ENCODE measurements at regions not wholly inside any gene's neighbourhood (a gene's known extent, or its start where the extent isn't known, plus 50 kb on each side); places are given as distances from the start of the nearest gene placed in this dataset.
A peak's percentile ranks its signal among the peaks of the same experiment; 100 is the strongest.

DNA sequence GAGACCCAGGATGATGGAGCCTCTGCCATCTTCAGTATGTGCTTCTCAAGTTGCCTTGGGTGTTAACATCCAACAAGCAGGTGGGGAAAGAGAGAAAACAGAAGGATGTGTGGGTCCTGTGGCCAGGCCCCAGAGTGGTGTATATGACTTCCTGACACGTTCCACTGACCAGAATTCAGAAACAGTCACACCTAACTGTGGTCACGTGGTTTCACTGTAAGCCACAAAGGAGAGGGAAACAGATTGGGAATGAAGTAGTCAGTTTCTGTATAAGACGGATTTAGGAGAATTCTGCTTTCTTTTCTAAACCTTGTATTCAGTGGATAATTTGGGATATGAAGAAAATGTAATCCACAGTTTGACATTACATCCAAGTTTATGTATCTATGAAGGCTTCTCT lies 454.1 kb upstream of the IL12A start:
- TF ChIP-seq, protein P1, sequence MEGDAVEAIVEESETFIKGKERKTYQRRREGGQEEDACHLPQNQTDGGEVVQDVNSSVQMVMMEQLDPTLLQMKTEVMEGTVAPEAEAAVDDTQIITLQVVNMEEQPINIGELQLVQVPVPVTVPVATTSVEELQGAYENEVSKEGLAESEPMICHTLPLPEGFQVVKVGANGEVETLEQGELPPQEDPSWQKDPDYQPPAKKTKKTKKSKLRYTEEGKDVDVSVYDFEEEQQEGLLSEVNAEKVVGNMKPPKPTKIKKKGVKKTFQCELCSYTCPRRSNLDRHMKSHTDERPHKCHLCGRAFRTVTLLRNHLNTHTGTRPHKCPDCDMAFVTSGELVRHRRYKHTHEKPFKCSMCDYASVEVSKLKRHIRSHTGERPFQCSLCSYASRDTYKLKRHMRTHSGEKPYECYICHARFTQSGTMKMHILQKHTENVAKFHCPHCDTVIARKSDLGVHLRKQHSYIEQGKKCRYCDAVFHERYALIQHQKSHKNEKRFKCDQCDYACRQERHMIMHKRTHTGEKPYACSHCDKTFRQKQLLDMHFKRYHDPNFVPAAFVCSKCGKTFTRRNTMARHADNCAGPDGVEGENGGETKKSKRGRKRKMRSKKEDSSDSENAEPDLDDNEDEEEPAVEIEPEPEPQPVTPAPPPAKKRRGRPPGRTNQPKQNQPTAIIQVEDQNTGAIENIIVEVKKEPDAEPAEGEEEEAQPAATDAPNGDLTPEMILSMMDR (IDR thresholded peaks at IDR 0.05; ENCODE audit: insufficient read depth, low read length, poor library complexity, severe bottlenecking): no peak
- no peaks in the 10 kb centered on the region for H3K27me3 ChIP-seq (ENCODE audit: control insufficient read depth, insufficient read depth, low read length)
- H3K4me3 ChIP-seq (ENCODE audit: low read depth, low read length): no peak overlapping the region
- H3K36me3 ChIP-seq (ENCODE audit: control insufficient read depth, insufficient read depth, low read length): no peaks in the 10 kb centered on the region
- no peak for DNase-seq (ENCODE audit: low read depth)

DNA sequence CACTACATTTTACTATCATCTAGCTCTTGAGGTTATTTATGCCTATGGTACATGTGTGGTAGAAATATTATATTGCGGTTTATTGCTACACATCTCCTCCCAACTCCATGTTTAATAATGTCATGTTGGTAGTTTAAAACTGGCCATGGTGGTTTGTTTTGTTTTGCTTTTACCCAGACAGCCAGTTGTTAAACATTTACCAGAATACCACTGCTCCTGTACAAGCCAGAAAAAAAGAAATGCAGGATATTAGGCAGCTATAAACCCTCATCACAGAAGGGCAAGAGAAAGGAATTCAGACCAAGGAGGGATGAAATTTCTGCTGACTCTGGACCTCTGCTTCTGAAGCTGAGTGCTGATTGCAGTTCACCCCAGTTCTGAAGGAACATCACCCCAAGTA lies 451.8 kb upstream of the IL12A start:
- Histone ChIP-seq H3K4me3 (ENCODE audit: low read depth, low read length) (no peak overlapping the region), H3K36me3 (ENCODE audit: control insufficient read depth, insufficient read depth, low read length) (no peaks in the 10 kb centered on the region), H3K27me3 (ENCODE audit: control insufficient read depth, insufficient read depth, low read length) (no peaks in the 10 kb centered on the region)
- peak; percentile 31 for DNase-seq (ENCODE audit: low read depth)
- TF ChIP-seq, protein P1 (IDR thresholded peaks at IDR 0.05; ENCODE audit: insufficient read depth, low read length, poor library complexity, severe bottlenecking): no peak

DNA sequence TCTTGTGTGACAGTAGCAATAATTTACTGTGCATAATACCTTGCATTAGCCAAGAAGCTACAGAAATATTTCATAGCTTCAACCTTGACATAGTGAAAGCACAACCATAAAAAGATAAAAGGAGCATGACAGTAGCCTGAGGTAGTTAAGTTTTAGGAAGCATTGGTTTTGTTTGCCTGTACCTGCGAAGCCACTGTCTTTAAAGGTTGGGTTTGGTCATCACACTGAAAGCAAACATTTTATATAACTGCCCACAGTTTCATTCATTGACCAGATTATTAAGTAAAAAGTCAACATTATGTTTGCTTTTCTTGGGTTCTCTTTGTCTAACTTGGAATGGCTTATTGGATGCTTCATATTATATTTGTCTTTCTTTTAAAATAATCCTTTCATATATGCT lies 450.1 kb upstream of the IL12A start:
- Histone ChIP-seq H3K27me3 (ENCODE audit: control insufficient read depth, insufficient read depth, low read length) (no peaks in the 10 kb centered on the region), H3K36me3 (ENCODE audit: control insufficient read depth, insufficient read depth, low read length) (no peaks in the 10 kb centered on the region), H3K4me3 (ENCODE audit: low read depth, low read length) (no peak overlapping the region)
- no peak for DNase-seq (ENCODE audit: low read depth)
- TF ChIP-seq, protein P1 (IDR thresholded peaks at IDR 0.05; ENCODE audit: insufficient read depth, low read length, poor library complexity, severe bottlenecking): no peak

DNA sequence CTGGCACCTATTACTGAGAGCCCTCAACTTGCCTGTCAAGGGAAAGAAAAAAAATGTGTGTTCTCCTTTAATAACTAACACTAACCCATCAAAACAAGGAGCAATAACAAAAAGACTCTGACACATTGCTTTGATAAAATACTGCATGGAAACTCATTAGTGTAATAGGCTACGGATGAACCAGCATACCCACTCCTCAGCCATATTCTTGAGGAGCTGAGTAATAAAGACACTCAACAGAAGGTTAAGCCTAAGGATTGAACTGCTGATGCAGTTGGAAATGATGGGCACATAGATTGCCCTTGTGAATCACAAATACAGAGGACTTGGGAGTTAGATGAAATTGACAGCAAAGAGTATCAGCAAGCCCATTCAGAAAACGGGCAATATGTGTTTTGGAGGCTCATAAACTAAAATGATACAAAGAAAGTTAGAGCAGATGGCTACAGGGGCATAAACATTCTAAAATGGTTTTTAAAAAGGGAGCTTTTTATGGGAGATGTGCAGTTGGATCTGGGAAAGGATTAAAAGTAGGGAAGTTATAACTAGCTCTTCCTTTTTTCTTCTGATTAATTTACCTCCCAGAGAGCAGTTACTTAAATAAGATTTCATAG lies 447.6 kb upstream of the IL12A start:
- TF ChIP-seq, protein P1 (IDR thresholded peaks at IDR 0.05; ENCODE audit: insufficient read depth, low read length, poor library complexity, severe bottlenecking): no peak
- Histone ChIP-seq H3K36me3 (ENCODE audit: control insufficient read depth, insufficient read depth, low read length) (no peaks in the 10 kb centered on the region), H3K27me3 (ENCODE audit: control insufficient read depth, insufficient read depth, low read length) (no peaks in the 10 kb centered on the region), H3K4me3 (ENCODE audit: low read depth, low read length) (no peak overlapping the region)
- DNase-seq (ENCODE audit: low read depth): no peak

DNA sequence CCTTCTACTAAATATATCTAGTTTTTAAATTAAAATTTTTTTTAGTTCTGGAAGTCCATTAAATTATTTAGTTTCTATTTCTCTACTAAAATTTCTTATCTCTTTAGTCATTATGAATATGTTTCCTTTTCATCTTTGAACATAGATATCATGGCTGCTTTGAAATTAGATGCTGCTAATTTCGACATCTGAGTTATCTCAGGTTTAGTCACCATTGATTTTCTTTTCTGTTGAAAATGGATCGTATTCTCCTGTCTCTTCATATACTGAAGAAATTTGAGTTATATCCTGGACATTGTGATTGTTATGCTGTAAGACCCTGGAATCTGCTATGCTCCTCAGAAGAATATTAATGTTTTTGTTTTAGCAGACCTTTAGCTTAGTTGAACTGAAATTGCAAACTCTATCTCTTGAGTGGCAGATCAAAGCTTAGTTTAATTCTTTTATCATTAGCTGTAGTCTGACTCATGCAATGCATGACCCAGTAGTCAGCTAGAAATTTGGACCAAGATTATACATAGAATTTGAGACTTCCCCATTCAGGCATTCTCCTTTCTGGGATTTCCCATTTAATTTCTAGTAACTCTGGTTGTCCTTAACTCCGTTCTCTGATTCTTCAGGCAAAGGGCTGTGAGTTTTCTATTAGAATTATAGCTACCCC lies 439.8 kb upstream of the IL12A start:
- TF ChIP-seq, protein P1 (IDR thresholded peaks at IDR 0.05; ENCODE audit: insufficient read depth, low read length, poor library complexity, severe bottlenecking): no peak
- Histone ChIP-seq H3K4me3 (ENCODE audit: low read depth, low read length) (no peak overlapping the region), H3K27me3 (ENCODE audit: control insufficient read depth, insufficient read depth, low read length) (no peaks in the 10 kb centered on the region), H3K36me3 (ENCODE audit: control insufficient read depth, insufficient read depth, low read length) (no peaks in the 10 kb centered on the region)
- no peak for DNase-seq (ENCODE audit: low read depth)

DNA sequence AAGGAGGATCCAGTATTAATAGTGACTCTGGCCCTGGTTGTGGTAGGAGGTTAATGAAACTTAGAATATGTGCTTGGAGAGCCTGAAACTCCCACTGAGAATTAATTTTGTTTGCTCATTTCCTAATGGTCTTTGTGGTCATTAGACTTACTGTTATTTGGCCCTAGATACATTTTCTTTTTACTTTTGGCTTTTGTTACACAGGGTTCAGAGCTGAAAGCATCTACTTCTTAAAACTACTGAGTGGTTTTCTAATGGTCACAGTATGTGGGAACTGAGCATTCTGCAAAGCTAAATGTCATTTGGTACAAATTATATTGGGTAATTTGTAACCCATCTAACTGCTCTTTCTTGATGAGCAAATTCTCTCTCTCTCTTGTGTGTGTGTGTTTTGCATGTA lies 433.4 kb upstream of the IL12A start:
- TF ChIP-seq, protein P1 (IDR thresholded peaks at IDR 0.05; ENCODE audit: insufficient read depth, low read length, poor library complexity, severe bottlenecking): no peak
- Histone ChIP-seq H3K4me3 (ENCODE audit: low read depth, low read length) (no peak overlapping the region), H3K27me3 (ENCODE audit: control insufficient read depth, insufficient read depth, low read length) (no peaks in the 10 kb centered on the region), H3K36me3 (ENCODE audit: control insufficient read depth, insufficient read depth, low read length) (no peaks in the 10 kb centered on the region)
- DNase-seq (ENCODE audit: low read depth): no peak
